GM12874 (cell line): ENCODE measurements at regions not wholly inside any gene's neighbourhood (a gene's known extent, or its start where the extent isn't known, plus 50 kb on each side); places are given as distances from the start of the nearest gene placed in this dataset.

Experiments used
- CTCF ChIP-seq: IDR thresholded peaks from 2 replicates; pipeline ENCODE4 v1.5.1; 2011; ENCODE audit warnings: low read depth, mild to moderate bottlenecking, control low read depth, low read length, moderate library complexity; ENCODE audit not compliant: insufficient read depth

GRCh38 chr15:53305101-53305500 is 454.4 kb downstream of the WDR72 start:
- TF ChIP-seq CTCF: no peak

GRCh38 chr15:53297828-53298227 is 461.6 kb downstream of the WDR72 start:
- TF ChIP-seq CTCF: no peak

- no peak for TF ChIP-seq CTCF
Measured at GRCh38 chr15:53296603-53297002, 462.9 kb downstream of the WDR72 start.

- TF ChIP-seq CTCF: no peak
Measured at GRCh38 chr15:53295574-53295973, 463.9 kb downstream of the WDR72 start.

GRCh38 chr15:53288542-53288941 is 470.9 kb downstream of the WDR72 start:
- no peak for TF ChIP-seq CTCF

GRCh38 chr15:53274630-53275029 is 484.5 kb upstream of the ONECUT1 start:
- TF ChIP-seq CTCF: no peak

- TF ChIP-seq CTCF: no peak
Measured at GRCh38 chr15:53272116-53272515, 482.0 kb upstream of the ONECUT1 start.

GRCh38 chr15:53266176-53266575 is 476.0 kb upstream of the ONECUT1 start:
- no peak for TF ChIP-seq CTCF
